HL-60 (cell line): ENCODE measurements at regions not wholly inside any gene's neighbourhood (a gene's known extent, or its start where the extent isn't known, plus 50 kb on each side); places are given as distances from the start of the nearest gene placed in this dataset.

Experiments
- POLR2AphosphoS5 ChIP-seq: IDR thresholded peaks from 2 replicates; pipeline ENCODE4 v1.6.1; 2012; ENCODE audit warnings: low read depth
- TF ChIP-seq, protein P1 (sequence below): IDR thresholded peaks from one replicate; pipeline ENCODE4 v1.5.1; 2011; ENCODE audit warnings: low read length, control low read depth, inconsistent platforms; ENCODE audit not compliant: insufficient read depth

DNA sequence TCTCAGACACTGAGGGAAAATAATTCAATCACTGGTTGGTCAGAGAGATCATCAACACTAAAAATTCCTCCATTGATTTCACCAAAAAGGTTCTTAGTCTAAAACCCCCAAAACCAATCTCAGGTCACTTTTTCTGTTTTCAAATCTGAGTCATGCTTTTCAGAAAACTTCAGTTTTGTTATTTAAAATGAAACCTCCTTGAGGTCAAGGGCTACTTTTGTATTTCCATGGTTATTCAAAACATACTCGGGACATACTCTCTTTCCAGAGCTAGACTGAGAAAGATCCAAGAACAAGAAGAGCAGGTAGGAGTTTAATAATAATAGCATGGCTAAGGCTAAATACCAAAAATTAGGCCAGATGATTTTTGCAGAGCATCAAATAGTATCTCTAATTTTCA, 152.8 kb downstream of the SDHAF3 start:
- TF ChIP-seq, protein P1, sequence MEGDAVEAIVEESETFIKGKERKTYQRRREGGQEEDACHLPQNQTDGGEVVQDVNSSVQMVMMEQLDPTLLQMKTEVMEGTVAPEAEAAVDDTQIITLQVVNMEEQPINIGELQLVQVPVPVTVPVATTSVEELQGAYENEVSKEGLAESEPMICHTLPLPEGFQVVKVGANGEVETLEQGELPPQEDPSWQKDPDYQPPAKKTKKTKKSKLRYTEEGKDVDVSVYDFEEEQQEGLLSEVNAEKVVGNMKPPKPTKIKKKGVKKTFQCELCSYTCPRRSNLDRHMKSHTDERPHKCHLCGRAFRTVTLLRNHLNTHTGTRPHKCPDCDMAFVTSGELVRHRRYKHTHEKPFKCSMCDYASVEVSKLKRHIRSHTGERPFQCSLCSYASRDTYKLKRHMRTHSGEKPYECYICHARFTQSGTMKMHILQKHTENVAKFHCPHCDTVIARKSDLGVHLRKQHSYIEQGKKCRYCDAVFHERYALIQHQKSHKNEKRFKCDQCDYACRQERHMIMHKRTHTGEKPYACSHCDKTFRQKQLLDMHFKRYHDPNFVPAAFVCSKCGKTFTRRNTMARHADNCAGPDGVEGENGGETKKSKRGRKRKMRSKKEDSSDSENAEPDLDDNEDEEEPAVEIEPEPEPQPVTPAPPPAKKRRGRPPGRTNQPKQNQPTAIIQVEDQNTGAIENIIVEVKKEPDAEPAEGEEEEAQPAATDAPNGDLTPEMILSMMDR = no peak
- no peak for TF ChIP-seq POLR2AphosphoS5
